ENCODE measurements at regions not wholly inside any gene's neighbourhood (a gene's known extent, or its start where the extent isn't known, plus 50 kb on each side); places are given as distances from the start of the nearest gene placed in this dataset.

GRCh38 chr12:74817499-74817898 is 279.9 kb downstream of the ATXN7L3B start:
- DNase-seq (ENCODE audit: low read depth), result no peak
- TF ChIP-seq, protein P1, sequence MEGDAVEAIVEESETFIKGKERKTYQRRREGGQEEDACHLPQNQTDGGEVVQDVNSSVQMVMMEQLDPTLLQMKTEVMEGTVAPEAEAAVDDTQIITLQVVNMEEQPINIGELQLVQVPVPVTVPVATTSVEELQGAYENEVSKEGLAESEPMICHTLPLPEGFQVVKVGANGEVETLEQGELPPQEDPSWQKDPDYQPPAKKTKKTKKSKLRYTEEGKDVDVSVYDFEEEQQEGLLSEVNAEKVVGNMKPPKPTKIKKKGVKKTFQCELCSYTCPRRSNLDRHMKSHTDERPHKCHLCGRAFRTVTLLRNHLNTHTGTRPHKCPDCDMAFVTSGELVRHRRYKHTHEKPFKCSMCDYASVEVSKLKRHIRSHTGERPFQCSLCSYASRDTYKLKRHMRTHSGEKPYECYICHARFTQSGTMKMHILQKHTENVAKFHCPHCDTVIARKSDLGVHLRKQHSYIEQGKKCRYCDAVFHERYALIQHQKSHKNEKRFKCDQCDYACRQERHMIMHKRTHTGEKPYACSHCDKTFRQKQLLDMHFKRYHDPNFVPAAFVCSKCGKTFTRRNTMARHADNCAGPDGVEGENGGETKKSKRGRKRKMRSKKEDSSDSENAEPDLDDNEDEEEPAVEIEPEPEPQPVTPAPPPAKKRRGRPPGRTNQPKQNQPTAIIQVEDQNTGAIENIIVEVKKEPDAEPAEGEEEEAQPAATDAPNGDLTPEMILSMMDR (IDR thresholded peaks at IDR 0.05; ENCODE audit: insufficient read depth, low read depth, low read length), result no peak
- CTCF ChIA-PET, result no interaction called here

DNA sequence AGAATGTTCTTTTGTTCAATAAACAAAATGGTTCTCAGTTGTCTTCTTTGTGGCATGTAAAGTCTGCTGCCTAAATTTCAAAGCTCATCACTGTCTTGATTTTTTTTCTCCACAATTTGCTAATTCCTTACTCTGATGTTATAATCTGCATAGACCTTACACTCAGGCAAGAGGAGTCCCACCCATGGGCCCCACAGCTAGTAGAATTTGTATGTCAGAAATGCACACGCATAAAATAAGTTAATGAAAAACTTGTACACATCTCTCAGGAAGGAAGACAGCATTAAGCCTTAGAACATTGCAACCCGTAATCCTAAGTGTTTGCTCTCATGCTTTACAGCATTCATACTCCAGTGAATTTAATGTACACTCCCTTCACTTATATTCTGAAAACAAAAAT is 280.8 kb downstream of the ATXN7L3B start:
- TF ChIP-seq, protein P1 (IDR thresholded peaks at IDR 0.05; ENCODE audit: insufficient read depth, low read depth, low read length), result no peak
- Histone ChIP-seq H3K36me3 (ENCODE audit: control insufficient read depth, insufficient read depth, low read length) (no peaks in the 10 kb centered on the region), H3K27me3 (ENCODE audit: control insufficient read depth, insufficient read depth, low read length) (no peaks in the 10 kb centered on the region), H3K4me3 (ENCODE audit: low read depth, low read length) (no peak overlapping the region)
- CTCF ChIA-PET, result no interaction called here
- no peak for DNase-seq (ENCODE audit: low read depth)
- POLR2A ChIA-PET, result no interaction called here

More at GRCh38 chr12:74817499-74817898, 279.9 kb downstream of the ATXN7L3B start:
- Histone ChIP-seq H3K36me3 (ENCODE audit: control insufficient read depth, insufficient read depth, low read length) (no peaks in the 10 kb centered on the region), H3K27me3 (ENCODE audit: control insufficient read depth, insufficient read depth, low read length) (no peaks in the 10 kb centered on the region), H3K4me3 (ENCODE audit: low read depth, low read length) (no peak overlapping the region)
- POLR2A ChIA-PET, result no interaction called here

DNA sequence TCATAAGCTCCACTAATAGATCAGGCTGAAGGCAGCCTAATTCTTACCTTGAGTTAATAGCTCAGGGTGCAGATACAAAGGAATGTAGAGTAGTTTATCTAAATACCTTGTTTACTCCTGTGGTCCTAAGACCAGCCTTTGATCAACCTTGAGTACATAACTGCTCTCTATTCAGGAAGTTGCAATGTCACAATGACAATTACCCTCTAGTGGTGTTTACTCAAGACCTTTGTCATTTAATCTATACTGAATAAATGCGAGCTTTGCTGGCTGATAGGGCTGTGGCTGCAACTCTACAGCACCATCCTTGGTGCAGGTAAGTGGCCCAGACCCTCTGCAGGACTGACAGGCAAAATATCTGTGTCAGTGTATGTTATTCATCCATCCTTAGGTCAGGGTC is 282.7 kb downstream of the ATXN7L3B start:
- TF ChIP-seq, protein P1 (IDR thresholded peaks at IDR 0.05; ENCODE audit: insufficient read depth, low read depth, low read length), result no peak
- ChIA-PET CTCF (no interaction called here), POLR2A (no interaction called here)
- H3K36me3 ChIP-seq (ENCODE audit: control insufficient read depth, insufficient read depth, low read length), result no peaks in the 10 kb centered on the region
- no peak for DNase-seq (ENCODE audit: low read depth)
- H3K4me3 ChIP-seq (ENCODE audit: low read depth, low read length), result no peak overlapping the region
- no peaks in the 10 kb centered on the region for H3K27me3 ChIP-seq (ENCODE audit: control insufficient read depth, insufficient read depth, low read length)

DNA sequence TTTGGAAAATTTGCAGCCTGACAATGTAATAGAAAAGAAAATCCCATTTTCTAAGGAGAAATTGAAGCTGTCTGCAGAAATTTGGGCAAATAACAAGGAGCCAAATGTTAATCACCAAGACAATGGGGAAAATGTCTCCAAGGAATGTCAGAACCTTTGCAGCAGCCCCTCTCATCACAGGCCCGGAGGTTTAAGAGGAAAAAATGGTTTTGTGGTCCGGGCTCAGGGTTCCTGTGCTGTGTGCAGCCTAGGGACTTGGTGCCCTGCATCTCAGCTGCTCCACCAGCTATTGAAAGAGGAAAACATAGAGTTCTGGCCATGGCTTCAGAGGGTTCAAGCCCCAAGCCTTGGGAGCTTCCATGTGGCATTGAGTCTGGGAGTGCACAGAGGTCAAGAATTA is 298.9 kb downstream of the ATXN7L3B start:
- TF ChIP-seq, protein P1 (IDR thresholded peaks at IDR 0.05; ENCODE audit: insufficient read depth, low read depth, low read length), result no peak
- no peak for DNase-seq (ENCODE audit: low read depth)
- CTCF ChIA-PET, result no interaction called here
- Histone ChIP-seq H3K27me3 (ENCODE audit: control insufficient read depth, insufficient read depth, low read length) (no peaks in the 10 kb centered on the region), H3K4me3 (ENCODE audit: low read depth, low read length) (no peak overlapping the region), H3K36me3 (ENCODE audit: control insufficient read depth, insufficient read depth, low read length) (no peaks in the 10 kb centered on the region)
- POLR2A ChIA-PET, result no interaction called here

DNA sequence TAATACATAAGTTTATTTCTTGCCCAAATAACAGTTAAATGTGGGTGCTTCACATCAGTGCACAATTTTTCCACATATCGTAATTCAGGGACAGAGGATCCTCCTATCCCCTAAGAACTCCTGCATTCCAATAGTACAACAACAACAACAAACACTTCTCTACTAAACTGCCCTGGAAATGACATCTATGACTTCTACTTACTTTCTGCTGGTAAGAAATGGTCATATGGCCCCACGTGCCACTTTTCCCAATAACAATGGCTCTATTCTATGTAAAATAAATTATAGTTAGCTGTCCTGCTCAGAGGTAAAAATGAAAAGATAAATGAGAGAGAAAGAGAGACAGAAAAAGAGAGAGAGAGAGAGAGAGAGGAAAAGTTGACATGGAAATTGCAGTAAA is 308.5 kb downstream of the ATXN7L3B start:
- H3K36me3 ChIP-seq (ENCODE audit: control insufficient read depth, insufficient read depth, low read length), result no peaks in the 10 kb centered on the region
- TF ChIP-seq, protein P1 (IDR thresholded peaks at IDR 0.05; ENCODE audit: insufficient read depth, low read depth, low read length), result no peak
- ChIA-PET POLR2A (no interaction called here), CTCF (no interaction called here)
- no peak for DNase-seq (ENCODE audit: low read depth)
- H3K4me3 ChIP-seq (ENCODE audit: low read depth, low read length), result no peak overlapping the region
- H3K27me3 ChIP-seq (ENCODE audit: control insufficient read depth, insufficient read depth, low read length), result no peaks in the 10 kb centered on the region

All from BJ (cell line).